Smooth muscle cell (in vitro differentiated cells): ENCODE measurements at regions not wholly inside any gene's neighbourhood (a gene's known extent, or its start where the extent isn't known, plus 50 kb on each side); places are given as distances from the start of the nearest gene placed in this dataset.

ENCODE experiments used
- DNase-seq: peaks from one replicate; lab custom pipeline; 2025; ENCODE audit not compliant: unreplicated experiment; lab: John Stamatoyannopoulos, UW
- H2AFZ ChIP-seq: fragments of 200-600 bp; sonication (generic); 2 replicates; pipeline ENCODE4 v1.6.0; 2016; ENCODE audit warnings: antibody characterized with exemption, low read depth, mild to moderate bottlenecking
- H3F3A ChIP-seq: fragments of 200-600 bp; sonication (generic); 2 replicates; pipeline ENCODE4 v1.6.0; 2017; ENCODE audit warnings: antibody characterized with exemption, low read depth
- H3K27ac ChIP-seq: fragments of 200-600 bp; sonication (generic); 2 replicates; pipeline ENCODE4 v1.5.1; 2016; ENCODE audit warnings: low read depth, mild to moderate bottlenecking
- H3K27me3 ChIP-seq: fragments of 200-600 bp; sonication (generic); 2 replicates; pipeline ENCODE4 v1.6.1; 2016; ENCODE audit warnings: low read depth, mild to moderate bottlenecking
- H3K36me3 ChIP-seq: fragments of 200-600 bp; sonication (generic); 2 replicates; pipeline ENCODE4 v1.5.1; 2016; ENCODE audit warnings: low read depth
- H3K4me1 ChIP-seq: fragments of 200-600 bp; sonication (generic); 2 replicates; pipeline ENCODE4 v1.5.1; 2016; ENCODE audit warnings: low read depth
- H3K4me2 ChIP-seq: fragments of 200-600 bp; sonication (generic); 2 replicates; pipeline ENCODE4 v1.6.0; 2016; ENCODE audit warnings: mild to moderate bottlenecking
- H3K4me3 ChIP-seq: fragments of 200-600 bp; sonication (generic); 2 replicates; pipeline ENCODE4 v1.5.1; 2016; ENCODE audit warnings: mild to moderate bottlenecking
- H3K79me2 ChIP-seq: fragments of 200-600 bp; sonication (generic); 2 replicates; pipeline ENCODE4 v1.6.0; 2016; ENCODE audit warnings: low read depth, mild to moderate bottlenecking
- H3K9ac ChIP-seq: fragments of 200-600 bp; sonication (generic); 2 replicates; pipeline ENCODE4 v1.6.0; 2016; ENCODE audit warnings: low read depth
- H3K9me3 ChIP-seq: fragments of 200-600 bp; sonication (generic); replicated peaks from 2 replicates; pipeline ENCODE4 v1.5.1; 2016; ENCODE audit warnings: low read depth
- H4K20me1 ChIP-seq: fragments of 200-600 bp; sonication (generic); 2 replicates; pipeline ENCODE4 v1.6.0; 2016; ENCODE audit warnings: low read depth
- WGBS: methylation state at CpG from one replicate; pipeline ENCODE4 v1.1.7; 2016; ENCODE audit warnings: low lambda C conversion rate; 5-methylcytosine and 5-hydroxymethylcytosine counted together
- TF ChIP-seq, protein P1 (sequence below): fragments of 200-600 bp; sonication (generic); IDR thresholded peaks from 2 replicates; pipeline ENCODE4 v1.5.1; 2017; ENCODE audit warnings: borderline replicate concordance, mild to moderate bottlenecking, antibody characterized with exemption; ENCODE audit not compliant: insufficient read depth, poor library complexity, severe bottlenecking

DNA sequence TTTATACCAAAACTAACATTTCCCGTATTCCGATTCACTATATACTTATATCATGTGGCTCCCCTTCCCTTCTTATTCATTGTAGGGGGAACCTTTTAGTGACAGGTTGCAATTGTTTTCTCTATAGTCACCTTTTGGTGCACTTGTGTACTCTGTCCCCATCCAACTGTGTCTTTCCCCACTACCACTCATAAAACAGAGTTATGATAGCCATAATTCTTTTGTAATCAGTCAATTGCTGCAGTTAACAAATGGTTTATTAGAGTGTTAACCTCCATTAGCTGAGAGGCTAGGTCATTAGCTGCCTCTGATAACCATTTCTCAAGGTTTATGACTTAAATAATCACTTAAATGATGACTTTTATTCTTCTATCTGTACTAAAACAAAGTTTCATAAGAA lies 338.1 kb upstream of the SEL1L start:
- no peaks in the 10 kb centered on the region for H3K36me3 ChIP-seq
- H3K79me2 ChIP-seq: no peaks in the 10 kb centered on the region
- no peaks in the 10 kb centered on the region for H3K9me3 ChIP-seq
- no peak overlapping the region for H2AFZ ChIP-seq
- 95% methylated on average over 2 of the region's 2 CpGs for WGBS
- no peaks in the 10 kb centered on the region for H3F3A ChIP-seq
- TF ChIP-seq, protein P1, sequence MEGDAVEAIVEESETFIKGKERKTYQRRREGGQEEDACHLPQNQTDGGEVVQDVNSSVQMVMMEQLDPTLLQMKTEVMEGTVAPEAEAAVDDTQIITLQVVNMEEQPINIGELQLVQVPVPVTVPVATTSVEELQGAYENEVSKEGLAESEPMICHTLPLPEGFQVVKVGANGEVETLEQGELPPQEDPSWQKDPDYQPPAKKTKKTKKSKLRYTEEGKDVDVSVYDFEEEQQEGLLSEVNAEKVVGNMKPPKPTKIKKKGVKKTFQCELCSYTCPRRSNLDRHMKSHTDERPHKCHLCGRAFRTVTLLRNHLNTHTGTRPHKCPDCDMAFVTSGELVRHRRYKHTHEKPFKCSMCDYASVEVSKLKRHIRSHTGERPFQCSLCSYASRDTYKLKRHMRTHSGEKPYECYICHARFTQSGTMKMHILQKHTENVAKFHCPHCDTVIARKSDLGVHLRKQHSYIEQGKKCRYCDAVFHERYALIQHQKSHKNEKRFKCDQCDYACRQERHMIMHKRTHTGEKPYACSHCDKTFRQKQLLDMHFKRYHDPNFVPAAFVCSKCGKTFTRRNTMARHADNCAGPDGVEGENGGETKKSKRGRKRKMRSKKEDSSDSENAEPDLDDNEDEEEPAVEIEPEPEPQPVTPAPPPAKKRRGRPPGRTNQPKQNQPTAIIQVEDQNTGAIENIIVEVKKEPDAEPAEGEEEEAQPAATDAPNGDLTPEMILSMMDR: no peak
- no peaks in the 10 kb centered on the region for H4K20me1 ChIP-seq
- no peaks in the 10 kb centered on the region for H3K4me1 ChIP-seq
- H3K9ac ChIP-seq: no peak overlapping the region
- no peak overlapping the region for H3K27ac ChIP-seq
- no peaks in the 10 kb centered on the region for H3K27me3 ChIP-seq
- no peak for DNase-seq
- no peak overlapping the region for H3K4me2 ChIP-seq
- H3K4me3 ChIP-seq: no peak overlapping the region

DNA sequence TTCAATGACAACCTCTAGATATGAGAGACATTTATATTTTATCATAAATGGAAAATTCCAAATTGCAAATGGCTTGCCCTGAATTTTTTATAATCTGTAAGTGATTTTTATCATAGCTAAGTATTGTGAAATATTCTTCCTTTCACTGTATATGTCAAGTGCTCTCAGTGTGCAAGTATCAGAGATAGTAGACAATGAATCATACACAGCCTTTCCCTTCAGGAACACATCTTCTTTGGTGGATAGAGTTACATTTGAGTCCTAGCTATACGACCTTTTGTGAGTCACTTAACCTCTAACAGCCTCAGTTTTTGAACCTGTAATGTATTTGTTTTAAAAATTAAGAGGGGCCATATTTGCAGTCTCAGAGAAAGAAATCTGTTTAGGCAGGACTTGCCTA lies 350.7 kb upstream of the SEL1L start:
- Histone ChIP-seq H3K4me3 (no peak overlapping the region), H3K9me3 (no peaks in the 10 kb centered on the region), H3F3A (no peaks in the 10 kb centered on the region), H3K27me3 (no peaks in the 10 kb centered on the region), H3K4me1 (no peaks in the 10 kb centered on the region), H2AFZ (no peak overlapping the region), H4K20me1 (no peaks in the 10 kb centered on the region), H3K9ac (no peak overlapping the region), H3K27ac (no peak overlapping the region), H3K36me3 (no peaks in the 10 kb centered on the region), H3K79me2 (no peaks in the 10 kb centered on the region), H3K4me2 (no peak overlapping the region)
- TF ChIP-seq, protein P1: no peak
- 30% methylated on average over 1 of the region's 1 CpG for WGBS
- DNase-seq: no peak

GRCh38 chr14:81886588-81886987 lies 352.9 kb upstream of the SEL1L start:
- TF ChIP-seq, protein P1: no peak
- Histone ChIP-seq H3K4me1 (no peaks in the 10 kb centered on the region), H3K27me3 (no peaks in the 10 kb centered on the region), H3K27ac (no peak overlapping the region), H3K9ac (no peak overlapping the region), H4K20me1 (no peaks in the 10 kb centered on the region), H3K79me2 (no peaks in the 10 kb centered on the region), H3K4me3 (no peak overlapping the region), H2AFZ (no peak overlapping the region), H3K36me3 (no peaks in the 10 kb centered on the region), H3F3A (no peaks in the 10 kb centered on the region), H3K4me2 (no peak overlapping the region), H3K9me3 (no peaks in the 10 kb centered on the region)
- WGBS: 88% methylated on average over 2 of the region's 2 CpGs
- DNase-seq: no peak

DNA sequence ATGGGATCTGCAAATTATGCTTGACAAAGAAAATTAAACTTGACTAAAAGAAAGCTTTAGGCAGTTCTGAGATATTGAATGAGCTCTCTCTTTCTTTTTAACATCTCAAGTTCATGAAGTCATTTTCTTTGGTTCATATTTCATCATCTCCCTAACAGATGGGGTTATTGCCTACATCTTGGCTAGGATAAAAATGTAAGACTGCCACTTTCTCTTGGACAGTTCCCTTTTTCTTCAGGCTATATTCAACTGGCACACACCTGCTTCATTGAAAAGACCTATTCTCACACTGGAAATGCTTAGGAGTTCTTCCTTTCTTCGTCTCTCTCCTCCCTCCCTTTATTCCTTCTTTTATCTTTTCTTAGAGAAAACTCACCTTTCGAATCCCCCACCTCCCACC lies 355.9 kb upstream of the SEL1L start:
- DNase-seq: no peak
- H3F3A ChIP-seq: no peaks in the 10 kb centered on the region
- no peak overlapping the region for H3K4me2 ChIP-seq
- H3K9ac ChIP-seq: no peak overlapping the region
- no peaks in the 10 kb centered on the region for H3K4me1 ChIP-seq
- H4K20me1 ChIP-seq: no peaks in the 10 kb centered on the region
- H2AFZ ChIP-seq: no peak overlapping the region
- H3K27ac ChIP-seq: no peak overlapping the region
- H3K9me3 ChIP-seq: no peaks in the 10 kb centered on the region
- TF ChIP-seq, protein P1: no peak
- no peaks in the 10 kb centered on the region for H3K27me3 ChIP-seq
- WGBS: 80% methylated on average over 2 of the region's 2 CpGs
- H3K79me2 ChIP-seq: no peaks in the 10 kb centered on the region
- H3K4me3 ChIP-seq: no peak overlapping the region
- H3K36me3 ChIP-seq: no peaks in the 10 kb centered on the region
